Astrocyte of the spinal cord (primary cell): ENCODE measurements at regions not wholly inside any gene's neighbourhood (a gene's known extent, or its start where the extent isn't known, plus 50 kb on each side); places are given as distances from the start of the nearest gene placed in this dataset.
A peak's percentile ranks its signal among the peaks of the same experiment; 100 is the strongest.

Experiments
- DNase-seq: peaks from one replicate; pipeline ENCODE4 v3.0.0; 2011; ENCODE audit warnings: low read depth, low spot score
- H3K4me3 ChIP-seq: 2 replicates; pipeline ENCODE4 v1.5.1; 2011; ENCODE audit warnings: low read depth, mild to moderate bottlenecking, low read length, moderate library complexity
- in situ Hi-C: cut with HindIII; loops from 2 replicates; pipeline ENCODE4 v1.10.0; 2017; ENCODE audit warnings: low sequenced_read_pairs
- TF ChIP-seq, protein P1 (sequence below): IDR thresholded peaks from 2 replicates; pipeline ENCODE4 v1.5.1; 2012; ENCODE audit warnings: low read depth, mild to moderate bottlenecking, low read length, inconsistent platforms

DNA sequence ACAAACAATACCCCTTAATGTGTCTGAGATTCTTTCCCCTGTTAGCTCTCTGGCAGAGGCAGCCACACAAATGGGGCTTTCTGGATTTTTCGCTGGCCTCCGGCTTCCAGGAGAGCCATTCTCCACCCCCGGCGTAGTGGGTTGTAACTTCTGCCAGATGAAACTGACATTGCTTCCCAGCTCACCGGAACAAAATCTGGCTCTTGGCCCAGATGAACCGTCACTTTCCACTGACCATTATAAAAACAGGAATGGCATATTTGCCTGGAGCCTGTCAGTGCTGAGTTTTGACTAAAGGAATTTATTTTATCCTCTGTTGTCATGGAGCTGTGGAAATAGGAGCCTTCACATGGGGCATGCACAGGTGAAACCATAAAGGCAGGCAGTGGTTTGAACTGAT, 120.6 kb upstream of the GPR12 start:
- DNase-seq = peak; percentile 46
- H3K4me3 ChIP-seq = no peak overlapping the region
- in situ Hi-C loops = no loop called here

DNA sequence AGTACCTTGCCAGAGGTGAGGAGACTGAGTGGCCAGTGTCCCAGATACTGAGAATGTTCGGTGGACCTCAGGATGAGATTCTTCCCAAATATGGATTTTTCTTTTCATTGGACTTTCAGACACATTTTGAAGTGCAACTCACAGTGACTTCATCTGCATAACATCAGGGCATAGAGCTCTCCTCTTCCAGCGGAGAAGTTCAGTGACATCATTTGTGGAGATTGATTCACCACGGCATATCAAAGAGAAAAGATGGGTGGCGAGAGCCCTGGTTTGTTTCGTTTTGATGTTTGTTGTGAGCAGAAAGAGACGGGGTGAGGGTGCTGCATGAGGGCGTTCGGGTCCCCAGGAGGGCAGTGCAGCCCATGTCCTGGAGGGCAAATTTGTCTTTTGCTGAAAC, 120.1 kb upstream of the GPR12 start:
- in situ Hi-C loops = no loop called here
- TF ChIP-seq, protein P1, sequence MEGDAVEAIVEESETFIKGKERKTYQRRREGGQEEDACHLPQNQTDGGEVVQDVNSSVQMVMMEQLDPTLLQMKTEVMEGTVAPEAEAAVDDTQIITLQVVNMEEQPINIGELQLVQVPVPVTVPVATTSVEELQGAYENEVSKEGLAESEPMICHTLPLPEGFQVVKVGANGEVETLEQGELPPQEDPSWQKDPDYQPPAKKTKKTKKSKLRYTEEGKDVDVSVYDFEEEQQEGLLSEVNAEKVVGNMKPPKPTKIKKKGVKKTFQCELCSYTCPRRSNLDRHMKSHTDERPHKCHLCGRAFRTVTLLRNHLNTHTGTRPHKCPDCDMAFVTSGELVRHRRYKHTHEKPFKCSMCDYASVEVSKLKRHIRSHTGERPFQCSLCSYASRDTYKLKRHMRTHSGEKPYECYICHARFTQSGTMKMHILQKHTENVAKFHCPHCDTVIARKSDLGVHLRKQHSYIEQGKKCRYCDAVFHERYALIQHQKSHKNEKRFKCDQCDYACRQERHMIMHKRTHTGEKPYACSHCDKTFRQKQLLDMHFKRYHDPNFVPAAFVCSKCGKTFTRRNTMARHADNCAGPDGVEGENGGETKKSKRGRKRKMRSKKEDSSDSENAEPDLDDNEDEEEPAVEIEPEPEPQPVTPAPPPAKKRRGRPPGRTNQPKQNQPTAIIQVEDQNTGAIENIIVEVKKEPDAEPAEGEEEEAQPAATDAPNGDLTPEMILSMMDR = no peak
- no peak for DNase-seq
- H3K4me3 ChIP-seq = no peak overlapping the region

More for the DNA sequence above, 120.6 kb upstream of the GPR12 start:
- TF ChIP-seq, protein P1 = no peak

DNA sequence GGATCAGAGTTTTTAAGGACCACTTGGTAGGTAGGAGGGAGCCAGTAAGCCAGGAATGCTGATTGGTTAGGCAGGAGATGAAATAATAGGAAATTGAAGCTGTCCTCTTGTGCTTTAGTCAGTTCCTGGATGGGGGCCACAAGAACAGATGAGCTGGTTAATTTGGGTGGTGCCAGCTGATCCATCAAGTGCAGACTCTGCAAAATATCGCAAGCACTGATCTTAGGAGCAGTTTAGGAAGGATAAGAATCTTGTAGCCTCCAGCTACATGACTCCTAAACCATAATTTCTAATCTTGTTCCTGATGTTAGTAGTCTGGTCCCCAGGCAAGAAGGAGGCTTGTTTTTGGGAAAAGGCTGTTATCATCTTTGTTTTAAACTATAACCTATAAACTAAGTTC, 117.9 kb upstream of the GPR12 start:
- TF ChIP-seq, protein P1 = no peak
- no peak for DNase-seq
- in situ Hi-C loops = no loop called here
- H3K4me3 ChIP-seq = no peak overlapping the region

DNA sequence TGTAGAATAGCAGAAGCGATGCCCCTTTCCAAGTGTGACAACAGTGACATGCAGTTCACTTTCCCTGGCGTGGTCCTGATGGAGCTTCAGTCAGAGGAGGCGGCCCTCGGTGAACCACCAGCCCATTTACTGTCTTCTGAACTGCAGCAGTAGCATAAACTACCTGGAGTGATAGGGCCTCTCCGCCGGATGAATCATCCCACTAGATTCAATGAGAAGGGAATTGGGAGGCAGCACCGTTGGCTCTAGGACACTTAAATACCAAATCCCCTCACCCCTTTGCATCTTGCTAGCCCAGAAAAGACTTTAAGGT, 112.8 kb upstream of the GPR12 start:
- no peak overlapping the region for H3K4me3 ChIP-seq
- in situ Hi-C loops = no loop called here
- TF ChIP-seq, protein P1 = no peak
- DNase-seq = no peak

DNA sequence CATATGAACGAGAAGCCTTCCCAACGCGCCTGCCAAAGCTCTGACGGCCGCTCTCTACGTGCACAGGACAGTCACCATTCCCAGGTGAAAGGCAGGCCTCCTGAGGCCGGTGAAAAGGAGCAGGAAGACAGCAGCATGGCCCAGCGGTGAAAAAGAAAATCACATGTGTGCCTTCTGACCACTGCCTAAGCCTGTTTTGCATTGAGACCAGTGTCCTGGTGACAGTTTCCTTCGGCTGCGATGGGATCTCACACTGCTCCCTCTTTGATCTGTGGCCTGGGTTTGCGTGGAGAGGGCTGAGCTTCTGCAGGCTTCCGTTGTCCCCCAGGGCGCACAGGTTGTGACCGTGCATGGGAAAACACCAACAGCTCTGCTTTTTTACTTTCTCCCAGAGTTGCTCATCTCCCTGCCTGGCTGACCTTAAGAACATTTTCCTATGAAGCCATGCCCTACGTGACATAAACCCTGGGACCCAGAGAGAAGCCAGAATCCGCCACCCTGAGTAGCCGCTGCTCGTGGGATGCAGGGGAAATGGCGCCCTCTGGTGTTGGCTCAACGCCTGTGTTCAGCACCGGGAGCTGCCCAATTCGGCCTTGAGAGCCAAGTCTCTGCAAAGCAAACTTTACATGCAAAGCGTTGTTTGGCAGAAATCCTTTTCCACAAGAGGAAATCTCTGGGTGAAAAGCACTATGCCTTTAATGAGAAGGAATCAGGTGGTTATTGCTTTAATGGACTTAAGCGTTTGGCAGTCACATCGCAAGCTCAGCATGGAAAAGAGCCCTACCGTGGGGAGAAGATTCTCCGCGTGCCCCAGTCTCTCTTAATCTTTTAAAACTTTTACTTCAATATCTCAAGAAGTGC, 112.2 kb upstream of the GPR12 start:
- H3K4me3 ChIP-seq = no peak overlapping the region
- in situ Hi-C loops = no loop called here
- TF ChIP-seq, protein P1 = peak; percentile 57
- DNase-seq = no peak

DNA sequence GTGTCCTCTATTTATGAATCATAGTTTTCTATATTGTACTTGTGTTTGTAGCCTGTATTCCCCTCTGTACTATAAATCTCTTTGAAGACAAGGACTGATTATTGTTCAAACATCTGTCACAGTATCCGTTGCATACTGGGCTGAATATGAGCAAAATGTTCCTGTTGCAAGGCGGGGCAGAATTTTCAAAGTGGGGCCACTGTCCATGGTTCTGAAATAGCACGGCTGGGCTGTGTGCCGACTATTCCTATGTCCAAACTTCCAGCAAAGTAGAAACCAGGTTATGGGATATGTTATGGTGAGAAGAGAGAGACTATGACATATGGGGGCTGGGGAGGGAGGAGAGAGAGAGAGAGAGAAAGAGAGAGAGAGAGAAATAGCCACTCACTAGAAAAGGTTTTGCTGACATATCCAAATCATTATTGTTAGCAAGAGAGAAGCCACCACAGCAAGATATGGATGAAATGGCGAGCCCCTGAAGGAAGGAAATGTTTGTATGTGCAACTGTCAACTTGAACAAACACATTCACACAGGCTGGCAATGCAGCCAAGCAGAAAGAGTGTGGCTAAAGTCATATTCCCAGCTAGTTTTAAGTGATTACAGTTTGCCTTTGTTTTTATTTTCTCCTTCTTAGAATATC, 107.0 kb upstream of the GPR12 start:
- in situ Hi-C loops = no loop called here
- H3K4me3 ChIP-seq = no peak overlapping the region
- TF ChIP-seq, protein P1 = no peak
- DNase-seq = peak; percentile 25
